SK-N-SH (cell line): ENCODE measurements at regions not wholly inside any gene's neighbourhood (a gene's known extent, or its start where the extent isn't known, plus 50 kb on each side); places are given as distances from the start of the nearest gene placed in this dataset.

Source experiments
- CTCF ChIA-PET: fragments of 300-600, 350-600 bp; formaldehyde crosslinking; extraction: SDS; loops from one replicate; lab custom pipeline; 2021; lab: Yijun Ruan, JAX
- POLR2A ChIA-PET: fragments of 350-600 bp; sonication (Branson Sonifier 250); formaldehyde crosslinking; extraction: SDS; loops from one replicate; lab custom pipeline; 2020; ENCODE audit warnings: antibody characterized with exemption, inconsistent platforms; lab: Yijun Ruan, JAX
- DNase-seq: peaks from one replicate; pipeline ENCODE4 v3.0.0; 2012
- H2AFZ ChIP-seq: fragments of 200-600 bp; sonication (generic); 2 replicates; pipeline ENCODE4 v1.8.1; 2016; ENCODE audit warnings: antibody characterized with exemption, mild to moderate bottlenecking, low read depth
- H3F3A ChIP-seq: fragments of 200-600 bp; sonication (generic); replicated peaks from 2 replicates; pipeline ENCODE3; 2016; ENCODE audit warnings: antibody characterized with exemption, mild to moderate bottlenecking; ENCODE audit not compliant: insufficient read depth
- H3K27ac ChIP-seq, 2 experiments: fragments of 200-500 bp in 1 of 2; fragments of 200-600 bp in 1 of 2; sonication (Bioruptor generic) in 1 of 2; sonication (generic), shearing (Covaris generic) in 1 of 2; 2 replicates each; pipeline versions ENCODE4 v1.5.1 to v1.6.1; 2014 to 2016; ENCODE audit warnings: low read depth in 2 of 2, inconsistent platforms in 1 of 2, low read length in 1 of 2, mild to moderate bottlenecking in 1 of 2, mixed read lengths in 1 of 2
- H3K27me3 ChIP-seq: fragments of 200-600 bp; sonication (generic), shearing (Covaris generic); 2 replicates; pipeline ENCODE4 v1.6.1; 2016; ENCODE audit warnings: mixed run types; ENCODE audit not compliant: insufficient read depth
- H3K36me3 ChIP-seq, 2 experiments: fragments of 200-500 bp in 1 of 2; fragments of 200-600 bp in 1 of 2; sonication (Bioruptor generic) in 1 of 2; sonication (generic) in 1 of 2; replicated peaks in 1 of 2; 2 replicates each; pipeline versions ENCODE3 to v1.5.1; 2014 to 2016; ENCODE audit warnings: low read length in 1 of 2, mild to moderate bottlenecking in 1 of 2; ENCODE audit not compliant: insufficient read depth in 2 of 2, control insufficient read depth in 1 of 2
- H3K4me1 ChIP-seq, 2 experiments: fragments of 200-500 bp in 1 of 2; fragments of 200-600 bp in 1 of 2; sonication (Bioruptor generic) in 1 of 2; sonication (generic), shearing (Covaris generic) in 1 of 2; 2 replicates each; pipeline versions ENCODE4 v1.5.1 to v1.6.1; 2014 to 2016; ENCODE audit warnings: low read depth in 1 of 2, low read length in 1 of 2, mixed run types in 1 of 2; ENCODE audit not compliant: insufficient read depth in 2 of 2, control insufficient read depth in 1 of 2
- H3K4me2 ChIP-seq: fragments of 200-600 bp; sonication (generic), shearing (Covaris generic); 2 replicates; pipeline ENCODE4 v1.6.1; 2017; ENCODE audit warnings: mixed run types
- H3K4me3 ChIP-seq, 2 experiments: fragments of 200-500 bp in 1 of 2; fragments of 200-600 bp in 1 of 2; sonication (Bioruptor generic) in 1 of 2; sonication (generic), shearing (Covaris generic) in 1 of 2; 2 replicates each; pipeline versions ENCODE4 v1.5.1 to v1.8.1; 2014 to 2016; ENCODE audit warnings: low read depth in 2 of 2, inconsistent platforms in 1 of 2, low read length in 1 of 2, mild to moderate bottlenecking in 1 of 2, mixed read lengths in 1 of 2, moderate library complexity in 1 of 2
- H3K79me2 ChIP-seq: fragments of 200-600 bp; sonication (generic); 2 replicates; pipeline ENCODE4 v1.8.1; 2017; ENCODE audit warnings: mild to moderate bottlenecking; ENCODE audit not compliant: insufficient read depth
- H3K9ac ChIP-seq: fragments of 200-600 bp; sonication (generic); 2 replicates; pipeline ENCODE4 v1.6.1; 2017; ENCODE audit warnings: mixed run types
- H3K9me2 ChIP-seq: fragments of 200-600 bp; sonication (generic); 2 replicates; pipeline ENCODE4 v1.6.1; 2017; ENCODE audit warnings: mixed run types
- H3K9me3 ChIP-seq: fragments of 200-600 bp; sonication (generic); 2 replicates; pipeline ENCODE4 v1.6.1; 2017; ENCODE audit warnings: mixed run types, mild to moderate bottlenecking, moderate library complexity
- H4K20me1 ChIP-seq: fragments of 200-600 bp; sonication (generic); 2 replicates; pipeline ENCODE4 v1.6.1; 2017; ENCODE audit warnings: mild to moderate bottlenecking, mixed run types; ENCODE audit not compliant: insufficient read depth
- CHD2 ChIP-seq: fragments of 150-350 bp; IDR thresholded peaks from 2 replicates; pipeline ENCODE4 v1.6.1; 2018; ENCODE audit warnings: low read length; ENCODE audit not compliant: partially characterized antibody
- EP300 ChIP-seq, 2 experiments: IDR thresholded peaks; 2 replicates each; pipeline versions ENCODE4 v1.4.0 to v1.6.1; 2012; ENCODE audit warnings: borderline replicate concordance in 1 of 2, low read depth in 1 of 2, low read length in 1 of 2
- FOXJ3 ChIP-seq: sonication (generic); formaldehyde crosslinking; IDR thresholded peaks from 2 replicates; pipeline ENCODE4 v1.5.1; 2020; ENCODE audit warnings: mild to moderate bottlenecking, missing genetic modification reagents
- FOXM1 ChIP-seq: IDR thresholded peaks from 2 replicates; pipeline ENCODE4 v1.4.0; 2012; ENCODE audit warnings: low read depth, mild to moderate bottlenecking
- GATA2 ChIP-seq: sonication (generic); formaldehyde crosslinking; IDR thresholded peaks from 2 replicates; pipeline ENCODE4 v1.5.0; 2020; ENCODE audit warnings: mild to moderate bottlenecking, missing genetic modification reagents
- JUND ChIP-seq: IDR thresholded peaks from 2 replicates; pipeline ENCODE4 v1.4.0; 2012
- MEF2A ChIP-seq: IDR thresholded peaks from 2 replicates; pipeline ENCODE4 v1.4.0; 2012; ENCODE audit warnings: low read depth, borderline replicate concordance
- MXI1 ChIP-seq: IDR thresholded peaks from 2 replicates; pipeline ENCODE4 v1.6.1; 2012; ENCODE audit warnings: mild to moderate bottlenecking, low read depth, low read length, improper control_type of control experiment
- RAD21 ChIP-seq: IDR thresholded peaks from 2 replicates; pipeline ENCODE4 v1.6.1; 2012; ENCODE audit warnings: mild to moderate bottlenecking, low read length
- REST ChIP-seq: IDR thresholded peaks from 2 replicates; pipeline ENCODE4 v1.6.1; 2012; ENCODE audit warnings: mild to moderate bottlenecking, low read depth, low read length, moderate library complexity
- RXRA ChIP-seq: IDR thresholded peaks from 2 replicates; pipeline ENCODE4 v1.4.0; 2012; ENCODE audit warnings: low read depth, mild to moderate bottlenecking, borderline replicate concordance
- SIN3A ChIP-seq: IDR thresholded peaks from 2 replicates; pipeline ENCODE4 v1.6.1; 2012; ENCODE audit warnings: low read depth, mild to moderate bottlenecking, low read length, moderate library complexity, borderline replicate concordance
- TAF1 ChIP-seq: IDR thresholded peaks from 2 replicates; pipeline ENCODE4 v1.6.1; 2012; ENCODE audit warnings: low read depth, mild to moderate bottlenecking, low read length, moderate library complexity, borderline replicate concordance
- YY1 ChIP-seq: IDR thresholded peaks from 2 replicates; pipeline ENCODE4 v1.4.0; 2012; ENCODE audit warnings: low read depth, mild to moderate bottlenecking
- WGBS: methylation state at CpG from one replicate; pipeline ENCODE4 v1.1.6; 2017; ENCODE audit warnings: low lambda C conversion rate; 5-methylcytosine and 5-hydroxymethylcytosine counted together
- TF ChIP-seq, protein P1 (sequence below): IDR thresholded peaks from 2 replicates; pipeline ENCODE4 v1.4.0; 2012; ENCODE audit warnings: low read depth, borderline replicate concordance
- TF ChIP-seq, protein P2 (sequence below): fragments of 150-350 bp; IDR thresholded peaks from 2 replicates; pipeline ENCODE4 v1.6.1; 2017; ENCODE audit warnings: antibody characterized with exemption, low read length, low read depth, borderline replicate concordance
- TF ChIP-seq, protein P3 (sequence below): IDR thresholded peaks from 2 replicates; pipeline ENCODE4; 2012

- no peak for DNase-seq
- CTCF ChIA-PET: interaction anchor here (1.0 kb wide), 1 partner anchor 29 kb away, joined by 4 read pairs; no protein-coding TSS in a partner anchor
- Histone ChIP-seq H3K4me2 (no peak overlapping the region), H3K9me2 (no peaks in the 10 kb centered on the region), H3F3A (no peaks in the 10 kb centered on the region), H3K36me3 (no peaks in the 10 kb centered on the region), H3K27ac (no peak overlapping the region), H3K79me2 (no peaks in the 10 kb centered on the region), H3K27me3 (no peaks in the 10 kb centered on the region; the same call in 1 of the 2 replicates), H3K4me3 (no peak overlapping the region), H3K4me1 (peaks cover 0 to 2% of the 10 kb centered on the region in 2 experiments; a peak in 1 of 4 replicates), H2AFZ (no peak overlapping the region), H4K20me1 (no peaks in the 10 kb centered on the region), H3K9ac (no peak overlapping the region), H3K9me3 (no peaks in the 10 kb centered on the region)
- POLR2A ChIA-PET: no interaction called here
- WGBS: 50% methylated on average over 1 of the region's 1 CpG
- TF ChIP-seq, protein P1, sequence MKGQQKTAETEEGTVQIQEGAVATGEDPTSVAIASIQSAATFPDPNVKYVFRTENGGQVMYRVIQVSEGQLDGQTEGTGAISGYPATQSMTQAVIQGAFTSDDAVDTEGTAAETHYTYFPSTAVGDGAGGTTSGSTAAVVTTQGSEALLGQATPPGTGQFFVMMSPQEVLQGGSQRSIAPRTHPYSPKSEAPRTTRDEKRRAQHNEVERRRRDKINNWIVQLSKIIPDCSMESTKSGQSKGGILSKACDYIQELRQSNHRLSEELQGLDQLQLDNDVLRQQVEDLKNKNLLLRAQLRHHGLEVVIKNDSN: no peak
- TF ChIP-seq SIN3A: no peak
- no peak for TF ChIP-seq TAF1
- TF ChIP-seq EP300 (IDR thresholded peaks at IDR 0.05; ENCODE audit: borderline replicate concordance in 1 of 2, low read depth in 1 of 2, low read length in 1 of 2): no peak
- TF ChIP-seq RAD21: no peak
- TF ChIP-seq JUND: no peak
- no peak for TF ChIP-seq GATA2 (CRISPR knock-in tag)
- no peak for TF ChIP-seq RXRA
- no peak for TF ChIP-seq FOXJ3 (CRISPR knock-in tag)
- no peak for TF ChIP-seq MEF2A
- TF ChIP-seq MXI1: no peak
- TF ChIP-seq YY1: no peak
- no peak for TF ChIP-seq CHD2
Measured at GRCh38 chr10:76642358-76642757, 995.2 kb downstream of the KCNMA1 start.

- no peaks in the 10 kb centered on the region for H4K20me1 ChIP-seq
- no peaks in the 10 kb centered on the region for H3K79me2 ChIP-seq
- TF ChIP-seq, protein P2, sequence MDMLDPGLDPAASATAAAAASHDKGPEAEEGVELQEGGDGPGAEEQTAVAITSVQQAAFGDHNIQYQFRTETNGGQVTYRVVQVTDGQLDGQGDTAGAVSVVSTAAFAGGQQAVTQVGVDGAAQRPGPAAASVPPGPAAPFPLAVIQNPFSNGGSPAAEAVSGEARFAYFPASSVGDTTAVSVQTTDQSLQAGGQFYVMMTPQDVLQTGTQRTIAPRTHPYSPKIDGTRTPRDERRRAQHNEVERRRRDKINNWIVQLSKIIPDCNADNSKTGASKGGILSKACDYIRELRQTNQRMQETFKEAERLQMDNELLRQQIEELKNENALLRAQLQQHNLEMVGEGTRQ: no peak
- TF ChIP-seq TAF1 (no peak), REST (no peak), RAD21 (no peak), JUND (no peak), YY1 (no peak), FOXM1 (no peak), SIN3A (no peak)
- TF ChIP-seq, protein P3, sequence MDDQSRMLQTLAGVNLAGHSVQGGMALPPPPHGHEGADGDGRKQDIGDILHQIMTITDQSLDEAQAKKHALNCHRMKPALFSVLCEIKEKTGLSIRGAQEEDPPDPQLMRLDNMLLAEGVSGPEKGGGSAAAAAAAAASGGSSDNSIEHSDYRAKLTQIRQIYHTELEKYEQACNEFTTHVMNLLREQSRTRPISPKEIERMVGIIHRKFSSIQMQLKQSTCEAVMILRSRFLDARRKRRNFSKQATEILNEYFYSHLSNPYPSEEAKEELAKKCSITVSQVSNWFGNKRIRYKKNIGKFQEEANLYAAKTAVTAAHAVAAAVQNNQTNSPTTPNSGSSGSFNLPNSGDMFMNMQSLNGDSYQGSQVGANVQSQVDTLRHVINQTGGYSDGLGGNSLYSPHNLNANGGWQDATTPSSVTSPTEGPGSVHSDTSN: no peak
- H3K4me2 ChIP-seq: no peak overlapping the region
- peaks cover 0 to 2% of the 10 kb centered on the region in 2 experiments; a peak in 1 of 4 replicates for H3K4me1 ChIP-seq
- H3K27ac ChIP-seq: no peak overlapping the region
- no peak for DNase-seq
- POLR2A ChIA-PET: no interaction called here
- no peaks in the 10 kb centered on the region for H3K36me3 ChIP-seq
- no peaks in the 10 kb centered on the region for H3K9me3 ChIP-seq
- CTCF ChIA-PET: no interaction called here
- H3K9ac ChIP-seq: no peak overlapping the region
- no peaks in the 10 kb centered on the region for H3K9me2 ChIP-seq
- H2AFZ ChIP-seq: no peak overlapping the region
- H3K27me3 ChIP-seq: no peaks in the 10 kb centered on the region; the same call in 1 of the 2 replicates
- no peaks in the 10 kb centered on the region for H3F3A ChIP-seq
- no peak overlapping the region for H3K4me3 ChIP-seq
Measured at GRCh38 chr10:76641215-76641614, 996.4 kb downstream of the KCNMA1 start.
